Trophoblast cell (in vitro differentiated cells and primary cell): ENCODE measurements at regions not wholly inside any gene's neighbourhood (a gene's known extent, or its start where the extent isn't known, plus 50 kb on each side); places are given as distances from the start of the nearest gene placed in this dataset.

ENCODE experiments used
- DNase-seq, 2 donors: peaks; one replicate each; pipeline ENCODE4 v3.0.0-alpha.2; 2016
- H2AFZ ChIP-seq: 2 replicates; pipeline ENCODE4 v1.6.1; 2013; ENCODE audit warnings: low read length, moderate library complexity, mild to moderate bottlenecking; ENCODE audit not compliant: insufficient read depth, poor library complexity
- H2AK5ac ChIP-seq: 2 replicates; pipeline ENCODE4 v1.6.1; 2013; ENCODE audit warnings: mild to moderate bottlenecking, low read length
- H2BK120ac ChIP-seq: 2 replicates; pipeline ENCODE4 v1.6.1; 2013; ENCODE audit warnings: low read length, mild to moderate bottlenecking, moderate library complexity; ENCODE audit not compliant: insufficient read depth, poor library complexity
- H2BK12ac ChIP-seq: 2 replicates; pipeline ENCODE4 v1.6.1; 2013; ENCODE audit warnings: mild to moderate bottlenecking, low read length, moderate library complexity
- H2BK5ac ChIP-seq: 2 replicates; pipeline ENCODE4 v1.6.1; 2013; ENCODE audit warnings: low read length, low read depth, moderate library complexity, mild to moderate bottlenecking; ENCODE audit not compliant: poor library complexity
- H3K14ac ChIP-seq: 2 replicates; pipeline ENCODE4 v1.6.1; 2013; ENCODE audit warnings: mild to moderate bottlenecking, low read length
- H3K18ac ChIP-seq: 2 replicates; pipeline ENCODE4 v1.6.1; 2013; ENCODE audit warnings: mild to moderate bottlenecking, low read length
- H3K23ac ChIP-seq: 2 replicates; pipeline ENCODE4 v1.6.1; 2013; ENCODE audit warnings: low read length
- H3K27ac ChIP-seq: 2 replicates; pipeline ENCODE4 v1.5.1; 2013; ENCODE audit warnings: low read depth, mild to moderate bottlenecking, inconsistent platforms, low read length, moderate library complexity
- H3K27me3 ChIP-seq: 2 replicates; pipeline ENCODE4 v1.6.1; 2013; ENCODE audit warnings: inconsistent platforms, mild to moderate bottlenecking, low read length, moderate library complexity; ENCODE audit not compliant: insufficient read depth
- H3K36me3 ChIP-seq, 2 experiments: 1 replicate in 1 of 2; 2 replicates in 1 of 2; pipeline ENCODE4 v1.6.1; 2013; ENCODE audit warnings: low read length in 2 of 2, mild to moderate bottlenecking in 2 of 2, moderate library complexity in 1 of 2; ENCODE audit not compliant: insufficient read depth in 2 of 2, control insufficient read depth in 1 of 2
- H3K4ac ChIP-seq: 2 replicates; pipeline ENCODE4 v1.6.1; 2013; ENCODE audit warnings: low read depth, mild to moderate bottlenecking, low read length, moderate library complexity
- H3K4me1 ChIP-seq, 2 experiments: 1 replicate in 1 of 2; 2 replicates in 1 of 2; pipeline ENCODE4 v1.6.1; 2013; ENCODE audit warnings: low read length in 2 of 2, mild to moderate bottlenecking in 2 of 2, moderate library complexity in 1 of 2; ENCODE audit not compliant: insufficient read depth in 2 of 2, control insufficient read depth in 1 of 2
- H3K4me2 ChIP-seq: 2 replicates; pipeline ENCODE4 v1.6.1; 2013; ENCODE audit warnings: inconsistent platforms, mild to moderate bottlenecking, low read length, moderate library complexity
- H3K4me3 ChIP-seq: 2 replicates; pipeline ENCODE4 v1.5.1; 2013; ENCODE audit warnings: mild to moderate bottlenecking, low read depth, low read length, inconsistent platforms
- H3K79me1 ChIP-seq: one replicate; pipeline ENCODE4 v1.6.1; 2013; ENCODE audit warnings: low read length
- H3K79me2 ChIP-seq: 2 replicates; pipeline ENCODE4 v1.6.1; 2013; ENCODE audit warnings: low read length, mild to moderate bottlenecking; ENCODE audit not compliant: control insufficient read depth, insufficient read depth, poor library complexity
- H3K9ac ChIP-seq: 2 replicates; pipeline ENCODE4 v1.6.1; 2013; ENCODE audit warnings: mild to moderate bottlenecking, low read length
- H3K9me3 ChIP-seq: 2 replicates; pipeline ENCODE4 v1.6.1; 2013; ENCODE audit warnings: low read depth, mild to moderate bottlenecking, control low read depth, inconsistent platforms, low read length; ENCODE audit not compliant: insufficient read depth
- H4K12ac ChIP-seq: 2 replicates; pipeline ENCODE4 v1.6.1; 2013; ENCODE audit warnings: low read depth, mild to moderate bottlenecking, low read length, moderate library complexity
- H4K8ac ChIP-seq: 2 replicates; pipeline ENCODE4 v1.6.1; 2013; ENCODE audit warnings: low read depth, mild to moderate bottlenecking, low read length, moderate library complexity
- H4K91ac ChIP-seq: one replicate; pipeline ENCODE4 v1.6.1; 2013; ENCODE audit warnings: low read depth, mild to moderate bottlenecking, low read length, moderate library complexity
- WGBS: extraction: QIAGEN DNeasy Blood & Tissue Kit; methylation state at CpG from one replicate; pipeline ENCODE4 v1.1.7; 2013; ENCODE audit warnings: missing lambda C conversion rate; ENCODE audit not compliant: insufficient read length, insufficient coverage; ENCODE audit errors: extremely low coverage; 5-methylcytosine and 5-hydroxymethylcytosine counted together

DNA sequence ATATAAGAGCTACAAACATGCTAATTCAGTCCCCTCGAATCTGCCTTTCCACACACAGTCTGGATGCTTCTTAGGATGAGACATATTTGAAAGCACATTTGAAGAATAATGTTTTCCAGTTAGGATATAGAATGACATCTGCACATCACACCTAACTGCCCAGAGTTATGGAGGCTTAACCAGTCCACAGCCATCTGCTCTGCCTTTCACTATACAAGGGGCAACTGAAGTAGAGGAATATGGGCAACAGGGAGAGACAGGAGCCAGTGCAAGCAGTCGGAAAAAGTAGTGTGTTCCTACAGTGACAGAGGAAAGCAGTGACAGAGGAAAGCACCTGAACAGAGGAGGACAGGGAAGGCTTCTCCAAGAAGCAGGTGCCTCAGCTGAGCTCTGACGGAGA is 79.0 kb upstream of the CLDN18 start:
- WGBS, result no CpG with 5 or more reads among the region's 3 CpGs
- peak overlapping the region; percentile 83 for H3K9ac ChIP-seq
- DNase-seq, result no peak
- no peak overlapping the region for H4K91ac ChIP-seq
- H3K4me1 ChIP-seq, result no peaks in the 10 kb centered on the region
- no peak overlapping the region for H2AK5ac ChIP-seq
- peak overlapping the region; percentile 80 for H3K23ac ChIP-seq
- H4K8ac ChIP-seq, result no peak overlapping the region
- H3K4ac ChIP-seq, result no peak overlapping the region
- no peak overlapping the region for H3K4me3 ChIP-seq
- no peaks in the 10 kb centered on the region for H3K27me3 ChIP-seq
- H2BK5ac ChIP-seq, result no peak overlapping the region
- H3K9me3 ChIP-seq, result no peaks in the 10 kb centered on the region
- no peak overlapping the region for H3K4me2 ChIP-seq
- H2BK120ac ChIP-seq, result no peak overlapping the region
- H3K27ac ChIP-seq, result no peak overlapping the region
- no peak overlapping the region for H2BK12ac ChIP-seq
- H3K36me3 ChIP-seq, result no peaks in the 10 kb centered on the region
- no peak overlapping the region for H4K12ac ChIP-seq
- H2AFZ ChIP-seq, result no peak overlapping the region
- H3K14ac ChIP-seq, result no peak overlapping the region
- H3K18ac ChIP-seq, result no peak overlapping the region
- no peaks in the 10 kb centered on the region for H3K79me1 ChIP-seq
- no peaks in the 10 kb centered on the region for H3K79me2 ChIP-seq

GRCh38 chr3:137938876-137939275 is 71.1 kb upstream of the CLDN18 start:
- H3K79me1 ChIP-seq, result no peaks in the 10 kb centered on the region
- H4K12ac ChIP-seq, result no peak overlapping the region
- no peak overlapping the region for H2AK5ac ChIP-seq
- no peak overlapping the region for H2BK120ac ChIP-seq
- H3K4me2 ChIP-seq, result no peak overlapping the region
- no peaks in the 10 kb centered on the region for H3K79me2 ChIP-seq
- WGBS, result no CpG with 5 or more reads among the region's 2 CpGs
- no peak overlapping the region for H3K4ac ChIP-seq
- no peak overlapping the region for H3K27ac ChIP-seq
- H2BK12ac ChIP-seq, result no peak overlapping the region
- no peak overlapping the region for H3K23ac ChIP-seq
- no peak overlapping the region for H3K18ac ChIP-seq
- H3K36me3 ChIP-seq, result no peaks in the 10 kb centered on the region
- H3K9ac ChIP-seq, result no peak overlapping the region
- no peak overlapping the region for H2BK5ac ChIP-seq
- H3K4me3 ChIP-seq, result no peak overlapping the region
- H2AFZ ChIP-seq, result no peak overlapping the region
- no peaks in the 10 kb centered on the region for H3K27me3 ChIP-seq
- H3K14ac ChIP-seq, result no peak overlapping the region
- no peaks in the 10 kb centered on the region for H3K9me3 ChIP-seq
- H4K91ac ChIP-seq, result no peak overlapping the region
- no peak for DNase-seq
- no peak overlapping the region for H4K8ac ChIP-seq
- H3K4me1 ChIP-seq, result no peaks in the 10 kb centered on the region

DNA sequence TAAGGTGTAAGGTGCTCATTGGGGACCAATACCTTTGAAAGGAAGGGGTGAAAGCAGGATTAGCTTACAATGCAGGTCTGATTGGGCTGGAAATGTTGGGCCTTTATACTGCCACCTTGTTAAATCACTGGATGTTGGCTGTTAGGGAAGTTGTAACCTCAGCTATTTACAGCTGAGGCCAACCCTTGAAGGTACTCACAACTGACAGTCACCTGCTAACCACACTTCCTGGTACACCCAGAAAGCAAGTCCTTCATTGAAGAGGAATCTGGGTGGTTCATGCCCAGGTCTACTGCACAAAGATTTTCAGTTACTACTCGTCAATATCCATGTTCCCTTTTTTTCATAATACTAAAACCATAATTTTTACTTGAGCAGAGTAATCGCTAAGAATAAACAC is 65.4 kb upstream of the CLDN18 start:
- Histone ChIP-seq H3K27me3 (no peaks in the 10 kb centered on the region), H3K79me1 (no peaks in the 10 kb centered on the region), H4K91ac (no peak overlapping the region), H3K18ac (no peak overlapping the region), H3K14ac (no peak overlapping the region), H3K4me3 (no peak overlapping the region), H3K23ac (no peak overlapping the region), H3K36me3 (no peaks in the 10 kb centered on the region), H3K4me1 (no peaks in the 10 kb centered on the region), H3K9me3 (no peaks in the 10 kb centered on the region), H3K9ac (no peak overlapping the region), H4K8ac (no peak overlapping the region), H4K12ac (no peak overlapping the region), H2AK5ac (no peak overlapping the region), H2BK12ac (no peak overlapping the region), H3K4me2 (no peak overlapping the region), H3K79me2 (no peaks in the 10 kb centered on the region), H3K27ac (no peak overlapping the region), H3K4ac (no peak overlapping the region), H2BK5ac (no peak overlapping the region), H2AFZ (no peak overlapping the region), H2BK120ac (no peak overlapping the region)
- DNase-seq, result no peak
- no CpG with 5 or more reads among the region's 2 CpGs for WGBS

- no CpG with 5 or more reads among the region's 7 CpGs for WGBS
- H3K4me3 ChIP-seq, result no peak overlapping the region
- no peak overlapping the region for H4K8ac ChIP-seq
- peak; percentile 75 to 96 for DNase-seq
- no peak overlapping the region for H3K4ac ChIP-seq
- no peaks in the 10 kb centered on the region for H3K9me3 ChIP-seq
- no peaks in the 10 kb centered on the region for H3K27me3 ChIP-seq
- H3K23ac ChIP-seq, result no peak overlapping the region
- H2AFZ ChIP-seq, result no peak overlapping the region
- no peak overlapping the region for H2BK120ac ChIP-seq
- H3K18ac ChIP-seq, result no peak overlapping the region
- no peak overlapping the region for H2BK12ac ChIP-seq
- H4K12ac ChIP-seq, result no peak overlapping the region
- H4K91ac ChIP-seq, result no peak overlapping the region
- H3K79me1 ChIP-seq, result no peaks in the 10 kb centered on the region
- no peak overlapping the region for H3K4me2 ChIP-seq
- no peak overlapping the region for H3K27ac ChIP-seq
- H3K4me1 ChIP-seq, result no peaks in the 10 kb centered on the region
- H3K36me3 ChIP-seq, result no peaks in the 10 kb centered on the region
- no peak overlapping the region for H3K9ac ChIP-seq
- no peaks in the 10 kb centered on the region for H3K79me2 ChIP-seq
- H3K14ac ChIP-seq, result no peak overlapping the region
- no peak overlapping the region for H2BK5ac ChIP-seq
- H2AK5ac ChIP-seq, result no peak overlapping the region
Observed at GRCh38 chr3:137946356-137946973, 63.5 kb upstream of the CLDN18 start.
